OCI-LY3 (cell line): ENCODE measurements at regions not wholly inside any gene's neighbourhood (a gene's known extent, or its start where the extent isn't known, plus 50 kb on each side); places are given as distances from the start of the nearest gene placed in this dataset.

ENCODE experiments used
- EZH2phosphoT487 ChIP-seq: fragments of 200-600 bp; shearing (Covaris generic); IDR thresholded peaks from 2 replicates; pipeline ENCODE4 v1.6.1; 2018; ENCODE audit warnings: antibody characterized with exemption, mixed run types, low read depth
- TF ChIP-seq, protein P1 (sequence below): fragments of 200-600, 300-600 bp; sonication (generic); IDR thresholded peaks from 2 replicates; pipeline ENCODE4 v1.5.1; 2014; ENCODE audit warnings: antibody characterized with exemption, low read length, low read depth

DNA sequence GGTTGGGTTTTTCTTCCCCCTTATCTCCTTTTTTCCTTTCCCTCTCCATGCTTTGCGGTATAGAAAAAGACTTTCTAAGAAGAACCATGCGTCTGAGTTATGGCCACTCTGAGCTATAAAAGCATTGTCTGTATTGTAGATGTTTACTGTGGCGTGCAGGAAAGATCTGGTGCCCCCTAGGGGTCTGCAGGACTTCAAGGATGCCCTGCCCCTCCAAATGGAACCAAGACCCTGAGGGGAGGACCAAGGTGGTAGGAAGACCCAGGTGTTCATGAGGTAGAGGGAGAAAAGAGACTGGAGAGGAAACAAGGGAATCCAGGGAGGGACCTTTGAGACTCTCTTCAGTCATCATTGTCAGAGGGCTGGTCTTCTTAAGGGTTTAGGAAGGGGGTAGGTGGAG is 68.8 kb downstream of the CYP26A1 start:
- TF ChIP-seq, protein P1, sequence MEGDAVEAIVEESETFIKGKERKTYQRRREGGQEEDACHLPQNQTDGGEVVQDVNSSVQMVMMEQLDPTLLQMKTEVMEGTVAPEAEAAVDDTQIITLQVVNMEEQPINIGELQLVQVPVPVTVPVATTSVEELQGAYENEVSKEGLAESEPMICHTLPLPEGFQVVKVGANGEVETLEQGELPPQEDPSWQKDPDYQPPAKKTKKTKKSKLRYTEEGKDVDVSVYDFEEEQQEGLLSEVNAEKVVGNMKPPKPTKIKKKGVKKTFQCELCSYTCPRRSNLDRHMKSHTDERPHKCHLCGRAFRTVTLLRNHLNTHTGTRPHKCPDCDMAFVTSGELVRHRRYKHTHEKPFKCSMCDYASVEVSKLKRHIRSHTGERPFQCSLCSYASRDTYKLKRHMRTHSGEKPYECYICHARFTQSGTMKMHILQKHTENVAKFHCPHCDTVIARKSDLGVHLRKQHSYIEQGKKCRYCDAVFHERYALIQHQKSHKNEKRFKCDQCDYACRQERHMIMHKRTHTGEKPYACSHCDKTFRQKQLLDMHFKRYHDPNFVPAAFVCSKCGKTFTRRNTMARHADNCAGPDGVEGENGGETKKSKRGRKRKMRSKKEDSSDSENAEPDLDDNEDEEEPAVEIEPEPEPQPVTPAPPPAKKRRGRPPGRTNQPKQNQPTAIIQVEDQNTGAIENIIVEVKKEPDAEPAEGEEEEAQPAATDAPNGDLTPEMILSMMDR: no peak; the same call in 1 of the 2 replicates
- no peak for TF ChIP-seq EZH2phosphoT487
